A673 (cell line): ENCODE measurements at regions not wholly inside any gene's neighbourhood (a gene's known extent, or its start where the extent isn't known, plus 50 kb on each side); places are given as distances from the start of the nearest gene placed in this dataset.

ENCODE experiments used
- BruUV-seq: library from RNA; stranded (reverse); fragments of 400-500 nt; replicated peaks from 2 replicates; lab custom pipeline; 2021; lab: Mats Ljungman, UMichigan
- CTCF ChIA-PET: fragments of 300-600 bp; sonication (Branson Sonifier 250); formaldehyde crosslinking; loops from one replicate; lab custom pipeline; 2022; ENCODE audit warnings: antibody characterized with exemption; lab: Charles Lee
- POLR2A ChIA-PET: fragments of 300-600 bp; sonication (Branson Sonifier 250); formaldehyde crosslinking; loops from one replicate; lab custom pipeline; 2022; ENCODE audit warnings: antibody characterized with exemption; ENCODE audit not compliant: low non-redundant PET; lab: Charles Lee
- DNase-seq: peaks from one replicate; pipeline ENCODE4 v3.0.0-alpha.2; 2015; ENCODE audit warnings: low spot score
- H3K27ac ChIP-seq: fragments of 200-600 bp; sonication (generic); 2 replicates; pipeline ENCODE4 v1.5.1; 2016; ENCODE audit warnings: mixed run types, low read depth, mild to moderate bottlenecking, mixed read lengths, antibody characterized with exemption, low read length; ENCODE audit not compliant: poor library complexity, severe bottlenecking
- H3K27me3 ChIP-seq: fragments of 200-600 bp; sonication (generic); replicated peaks from 2 replicates; pipeline ENCODE4 v1.6.1; 2017; ENCODE audit warnings: mixed run types, low read depth, mild to moderate bottlenecking, mixed read lengths, antibody characterized with exemption, low read length; ENCODE audit not compliant: insufficient read depth, poor library complexity
- H3K36me3 ChIP-seq: fragments of 200-600 bp; sonication (generic); 2 replicates; pipeline ENCODE4 v1.6.1; 2016; ENCODE audit warnings: mixed run types, mild to moderate bottlenecking, mixed read lengths, antibody characterized with exemption, low read length; ENCODE audit not compliant: insufficient read depth, poor library complexity, severe bottlenecking
- H3K4me1 ChIP-seq: fragments of 200-600 bp; sonication (generic); 2 replicates; pipeline ENCODE4 v1.6.1; 2017; ENCODE audit warnings: mixed run types, mild to moderate bottlenecking, mixed read lengths, antibody characterized with exemption, low read length; ENCODE audit not compliant: insufficient read depth, poor library complexity, severe bottlenecking
- H3K4me3 ChIP-seq: fragments of 200-600 bp; sonication (generic); 2 replicates; pipeline ENCODE4 v1.5.1; 2016; ENCODE audit warnings: low read depth, mixed run types, mild to moderate bottlenecking, mixed read lengths, low read length; ENCODE audit not compliant: poor library complexity, severe bottlenecking
- H3K9me3 ChIP-seq: fragments of 200-600 bp; sonication (generic); 2 replicates; pipeline ENCODE4 v1.6.1; 2016; ENCODE audit warnings: mixed run types, low read depth, mild to moderate bottlenecking, mixed read lengths, antibody characterized with exemption, low read length; ENCODE audit not compliant: poor library complexity, severe bottlenecking
- EZH2 ChIP-seq: fragments of 200-600 bp; sonication (generic); IDR thresholded peaks from 2 replicates; pipeline ENCODE4 v1.6.1; 2017; ENCODE audit warnings: borderline replicate concordance, low read depth, mild to moderate bottlenecking, mixed read lengths, antibody characterized with exemption, low read length; ENCODE audit not compliant: poor library complexity, severe bottlenecking
- intact Hi-C: fragments of 100-400 bp; cut with micrococcal nuclease; formaldehyde crosslinking; loops from one replicate; pipeline ENCODE4 v1.10.0; 2022; ENCODE audit not compliant: unreplicated experiment
- TF ChIP-seq, protein P1 (sequence below): fragments of 300-800, 200-600 bp; sonication (generic); conservative IDR thresholded peaks from 2 replicates; pipeline ENCODE4 v1.5.1; 2017; ENCODE audit warnings: low read depth, mild to moderate bottlenecking, antibody characterized with exemption, low read length, moderate library complexity, mixed read lengths

DNA sequence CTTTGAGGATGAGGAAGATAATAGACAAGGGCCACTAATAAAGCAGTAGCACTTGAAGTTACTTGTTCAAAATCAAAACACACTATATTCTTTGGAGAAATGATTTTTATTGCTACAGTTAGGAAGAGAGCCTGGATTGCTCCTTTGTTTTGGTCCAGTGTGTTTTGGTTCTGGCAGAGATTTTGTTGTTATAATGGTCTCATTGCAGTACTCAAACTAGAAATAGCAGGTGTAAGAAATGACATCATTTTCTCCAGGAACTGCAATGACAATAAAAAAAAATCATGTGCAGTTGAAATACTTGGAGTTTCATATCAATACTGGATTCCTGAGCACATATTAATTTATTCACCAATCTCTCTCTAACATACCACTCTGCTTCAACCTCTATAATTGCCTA lies 490.3 kb downstream of the CCDC85A start:
- TF ChIP-seq, protein P1, sequence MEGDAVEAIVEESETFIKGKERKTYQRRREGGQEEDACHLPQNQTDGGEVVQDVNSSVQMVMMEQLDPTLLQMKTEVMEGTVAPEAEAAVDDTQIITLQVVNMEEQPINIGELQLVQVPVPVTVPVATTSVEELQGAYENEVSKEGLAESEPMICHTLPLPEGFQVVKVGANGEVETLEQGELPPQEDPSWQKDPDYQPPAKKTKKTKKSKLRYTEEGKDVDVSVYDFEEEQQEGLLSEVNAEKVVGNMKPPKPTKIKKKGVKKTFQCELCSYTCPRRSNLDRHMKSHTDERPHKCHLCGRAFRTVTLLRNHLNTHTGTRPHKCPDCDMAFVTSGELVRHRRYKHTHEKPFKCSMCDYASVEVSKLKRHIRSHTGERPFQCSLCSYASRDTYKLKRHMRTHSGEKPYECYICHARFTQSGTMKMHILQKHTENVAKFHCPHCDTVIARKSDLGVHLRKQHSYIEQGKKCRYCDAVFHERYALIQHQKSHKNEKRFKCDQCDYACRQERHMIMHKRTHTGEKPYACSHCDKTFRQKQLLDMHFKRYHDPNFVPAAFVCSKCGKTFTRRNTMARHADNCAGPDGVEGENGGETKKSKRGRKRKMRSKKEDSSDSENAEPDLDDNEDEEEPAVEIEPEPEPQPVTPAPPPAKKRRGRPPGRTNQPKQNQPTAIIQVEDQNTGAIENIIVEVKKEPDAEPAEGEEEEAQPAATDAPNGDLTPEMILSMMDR, result no peak
- TF ChIP-seq EZH2, result no peak
- POLR2A ChIA-PET, result no interaction called here
- H3K4me1 ChIP-seq, result no peaks in the 10 kb centered on the region
- no peaks in the 10 kb centered on the region for H3K27me3 ChIP-seq
- no peak for DNase-seq
- H3K4me3 ChIP-seq, result no peak overlapping the region
- H3K27ac ChIP-seq, result no peak overlapping the region
- intact Hi-C loops, result loop anchor here (5.0 kb wide), 1 partner anchor 73 kb away; no protein-coding TSS in a partner anchor
- CTCF ChIA-PET, result no interaction called here
- no peaks in the 10 kb centered on the region for H3K36me3 ChIP-seq
- no TSS peak for BruUV-seq
- H3K9me3 ChIP-seq, result peaks cover 19% of the 10 kb centered on the region

- Histone ChIP-seq H3K27me3 (no peaks in the 10 kb centered on the region), H3K36me3 (no peaks in the 10 kb centered on the region), H3K4me1 (peaks cover 13% of the 10 kb centered on the region), H3K27ac (no peak overlapping the region), H3K4me3 (no peak overlapping the region), H3K9me3 (peaks cover 16% of the 10 kb centered on the region)
- POLR2A ChIA-PET, result no interaction called here
- DNase-seq, result no peak
- TF ChIP-seq, protein P1, result no peak
- no peak for TF ChIP-seq EZH2
- intact Hi-C loops, result no loop called here
- CTCF ChIA-PET, result no interaction called here
- no TSS peak for BruUV-seq
Observed at GRCh38 chr2:56676966-56677365, 493.2 kb downstream of the CCDC85A start.

DNA sequence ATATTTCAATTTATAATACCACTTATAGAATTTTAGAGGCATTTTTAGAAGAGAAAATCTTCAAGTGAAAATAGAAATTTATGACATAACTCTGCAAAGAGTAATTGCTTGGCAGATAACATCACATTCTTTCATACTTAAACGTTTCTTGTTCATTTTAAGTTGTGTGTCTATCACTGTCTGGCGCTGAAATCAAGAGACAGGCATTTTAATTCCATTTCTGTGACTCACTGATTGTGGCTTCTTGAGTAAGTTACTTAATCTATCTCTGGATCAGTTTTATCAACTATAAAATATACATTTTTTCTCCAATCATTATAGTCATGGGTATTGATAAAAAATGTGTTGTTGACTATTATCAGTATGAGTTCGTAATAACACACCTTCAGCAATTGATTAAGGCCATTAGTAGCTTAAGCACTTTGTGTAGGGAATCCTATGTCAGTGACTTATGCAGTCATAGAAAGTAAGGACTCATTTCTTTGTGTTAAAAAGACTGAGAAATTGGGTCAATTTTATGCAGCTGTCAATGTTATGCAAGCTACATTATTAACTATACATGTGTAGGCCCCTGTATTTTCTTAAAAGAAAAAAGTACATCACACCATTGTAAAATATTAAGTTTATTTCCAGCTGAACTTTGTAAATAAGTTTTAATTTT lies 497.3 kb downstream of the CCDC85A start:
- intact Hi-C loops, result no loop called here
- no peaks in the 10 kb centered on the region for H3K9me3 ChIP-seq
- no peaks in the 10 kb centered on the region for H3K27me3 ChIP-seq
- TF ChIP-seq EZH2, result no peak
- TF ChIP-seq, protein P1, result no peak
- peak overlapping the region; percentile 20 for H3K27ac ChIP-seq
- DNase-seq, result peak; percentile 68
- H3K36me3 ChIP-seq, result no peaks in the 10 kb centered on the region
- BruUV-seq, result no TSS peak
- H3K4me1 ChIP-seq, result peaks cover 13% of the 10 kb centered on the region
- ChIA-PET CTCF (no interaction called here), POLR2A (no interaction called here)
- H3K4me3 ChIP-seq, result no peak overlapping the region
